HCT116 (cell line): ENCODE measurements at regions not wholly inside any gene's neighbourhood (a gene's known extent, or its start where the extent isn't known, plus 50 kb on each side); places are given as distances from the start of the nearest gene placed in this dataset.

Experiments
- ATAC-seq: fragments of 200-7000 bp; cut with Tn5 transposase; 2 replicates; pipeline ENCODE4 v1.9.1; 2020; ENCODE audit warnings: mild to moderate bottlenecking, moderate library complexity
- BruUV-seq: library from RNA; stranded (reverse); fragments of 400-500 nt; replicated peaks from 2 replicates; lab custom pipeline; 2021; lab: Mats Ljungman, UMichigan
- CTCF ChIA-PET: fragments of 300-600 bp; sonication (Branson Sonifier 250); formaldehyde crosslinking; loops from one replicate; lab custom pipeline; 2021; ENCODE audit warnings: antibody characterized with exemption; lab: Charles Lee
- POLR2A ChIA-PET: fragments of 300-600, 350-600 bp; sonication (Branson Sonifier 250); formaldehyde crosslinking; loops from one replicate; lab custom pipeline; 2021; ENCODE audit warnings: antibody characterized with exemption; lab: Charles Lee
- RAD21 ChIA-PET, 2 experiments: fragments of 300-600 bp; sonication (Branson Sonifier 250); formaldehyde crosslinking; loops; one replicate each; lab custom pipeline; 2023; ENCODE audit warnings: low total read pairs in 2 of 2; ENCODE audit not compliant: uncharacterized antibody in 2 of 2, unreplicated experiment in 2 of 2, low non-redundant PET in 1 of 2; lab: Charles Lee
- DNase-seq: peaks from one replicate; pipeline ENCODE4 v3.0.0-alpha.2; 2010; ENCODE audit warnings: low read depth, low spot score
- H2AFZ ChIP-seq: fragments of 200-600 bp; shearing (Covaris generic), sonication (generic); 2 replicates; pipeline ENCODE4 v1.6.1; 2017; ENCODE audit warnings: low read depth, mixed run types, mixed read lengths, antibody characterized with exemption, low read length; ENCODE audit not compliant: poor library complexity, severe bottlenecking
- H3K27ac ChIP-seq: 2 replicates; pipeline ENCODE4 v1.5.1; 2012; ENCODE audit warnings: low read depth, low read length
- H3K27me3 ChIP-seq: fragments of 200-600 bp; sonication (generic); 2 replicates; pipeline ENCODE4 v1.6.1; 2016; ENCODE audit warnings: mixed run types, low read length, mixed read lengths; ENCODE audit not compliant: insufficient read depth
- H3K36me3 ChIP-seq, 2 experiments: fragments of 200-500 bp in 1 of 2; fragments of 200-600 bp in 1 of 2; sonication (Bioruptor generic) in 1 of 2; sonication (generic) in 1 of 2; 2 replicates each; pipeline versions ENCODE4 v1.5.1 to v1.6.1; 2014 to 2016; ENCODE audit warnings: low read length in 2 of 2, inconsistent platforms in 1 of 2, mixed read lengths in 1 of 2, mixed run types in 1 of 2; ENCODE audit not compliant: insufficient read depth in 2 of 2, control insufficient read depth in 1 of 2
- H3K4me1 ChIP-seq, 2 experiments: fragments of 200-600 bp in 1 of 2; sonication (generic) in 1 of 2; 2 replicates each; pipeline versions ENCODE4 v1.5.1 to v1.6.1; 2012 to 2017; ENCODE audit warnings: low read length in 2 of 2, inconsistent platforms in 1 of 2, mild to moderate bottlenecking in 1 of 2, mixed read lengths in 1 of 2, mixed run types in 1 of 2, moderate library complexity in 1 of 2; ENCODE audit not compliant: insufficient read depth in 2 of 2, control insufficient read depth in 1 of 2
- H3K4me2 ChIP-seq: fragments of 200-600 bp; sonication (generic); 2 replicates; pipeline ENCODE4 v1.6.1; 2017; ENCODE audit warnings: mixed run types, low read length, mixed read lengths
- H3K4me3 ChIP-seq, 2 experiments: fragments of 200-600 bp in 1 of 2; sonication (generic) in 1 of 2; replicated peaks in 1 of 2; 2 replicates each; pipeline ENCODE4 v1.5.1; 2011 to 2016; ENCODE audit warnings: low read length in 2 of 2, control low read depth in 1 of 2, low read depth in 1 of 2, mild to moderate bottlenecking in 1 of 2, mixed read lengths in 1 of 2, mixed run types in 1 of 2
- H3K79me2 ChIP-seq: fragments of 200-600 bp; sonication (generic); 2 replicates; pipeline ENCODE4 v1.6.1; 2017; ENCODE audit warnings: mild to moderate bottlenecking, mixed run types, low read length, moderate library complexity, mixed read lengths; ENCODE audit not compliant: insufficient read depth
- H3K9ac ChIP-seq: fragments of 200-600 bp; sonication (generic); 2 replicates; pipeline ENCODE4 v1.6.1; 2016; ENCODE audit warnings: low read length, mixed read lengths
- H3K9me2 ChIP-seq: fragments of 200-600 bp; sonication (generic), shearing (Covaris generic); 2 replicates; pipeline ENCODE4 v1.6.1; 2017; ENCODE audit warnings: mixed run types, mild to moderate bottlenecking, moderate library complexity; ENCODE audit not compliant: insufficient read depth
- H3K9me3 ChIP-seq, 2 experiments: fragments of 200-500 bp in 1 of 2; fragments of 200-600 bp in 1 of 2; sonication (Bioruptor generic) in 1 of 2; sonication (generic) in 1 of 2; 2 replicates each; pipeline ENCODE4 v1.6.1; 2014 to 2017; ENCODE audit warnings: low read length in 2 of 2, mixed read lengths in 2 of 2, inconsistent platforms in 1 of 2, low read depth in 1 of 2, mild to moderate bottlenecking in 1 of 2, mixed run types in 1 of 2, moderate library complexity in 1 of 2; ENCODE audit not compliant: control insufficient read depth in 1 of 2, insufficient read depth in 1 of 2
- H4K20me1 ChIP-seq: fragments of 200-600 bp; sonication (generic), shearing (Covaris generic); 2 replicates; pipeline ENCODE4 v1.6.1; 2017; ENCODE audit warnings: mixed run types, mild to moderate bottlenecking, moderate library complexity; ENCODE audit not compliant: insufficient read depth
- CBX3 ChIP-seq: IDR thresholded peaks from 2 replicates; pipeline ENCODE4 v1.6.1; 2012; ENCODE audit warnings: low read depth
- CEBPB ChIP-seq: IDR thresholded peaks from 2 replicates; pipeline ENCODE4 v1.6.1; 2012; ENCODE audit warnings: low read depth
- EGR1 ChIP-seq: IDR thresholded peaks from 2 replicates; pipeline ENCODE4 v1.6.1; 2012; ENCODE audit warnings: low read depth
- ELF1 ChIP-seq: IDR thresholded peaks from 2 replicates; pipeline ENCODE4 v1.6.1; 2012; ENCODE audit warnings: low read depth, borderline replicate concordance
- EZH2 ChIP-seq: fragments of 200-600 bp; sonication (generic); IDR thresholded peaks from 2 replicates; pipeline ENCODE4 v1.6.1; 2017; ENCODE audit warnings: antibody characterized with exemption, mixed run types
- EZH2phosphoT487 ChIP-seq: fragments of 200-600 bp; IDR thresholded peaks from 2 replicates; pipeline ENCODE4 v1.6.1; 2018; ENCODE audit warnings: antibody characterized with exemption, borderline replicate concordance
- FOSL1 ChIP-seq: IDR thresholded peaks from 2 replicates; pipeline ENCODE4 v1.6.1; 2012; ENCODE audit warnings: low read depth
- JUND ChIP-seq: IDR thresholded peaks from 2 replicates; pipeline ENCODE4 v1.6.1; 2012
- POLR2A ChIP-seq: IDR thresholded peaks from 2 replicates; pipeline ENCODE4 v1.7.0; 2011; ENCODE audit warnings: borderline replicate concordance; ENCODE audit not compliant: insufficient read depth, insufficient read length; ENCODE audit errors: extremely low read depth
- RAD21 ChIP-seq: IDR thresholded peaks from 2 replicates; pipeline ENCODE4 v1.6.1; 2012; ENCODE audit warnings: low read depth, mild to moderate bottlenecking
- SP1 ChIP-seq: IDR thresholded peaks from 2 replicates; pipeline ENCODE4 v1.6.1; 2012; ENCODE audit warnings: low read depth
- TCF7L2 ChIP-seq: IDR thresholded peaks from 2 replicates; pipeline ENCODE4 v1.7.0; 2011; ENCODE audit warnings: borderline replicate concordance, inconsistent platforms; ENCODE audit not compliant: insufficient read depth, insufficient read length; ENCODE audit errors: extremely low read depth
- YY1 ChIP-seq: IDR thresholded peaks from 2 replicates; pipeline ENCODE4 v1.6.1; 2011; ENCODE audit warnings: low read length, low read depth, moderate library complexity, mild to moderate bottlenecking; ENCODE audit not compliant: insufficient replicate concordance; ENCODE audit errors: extremely low read depth
- ZBTB33 ChIP-seq: IDR thresholded peaks from 2 replicates; pipeline ENCODE4 v1.6.1; 2011; ENCODE audit warnings: mild to moderate bottlenecking, low read length, moderate library complexity; ENCODE audit not compliant: insufficient replicate concordance; ENCODE audit errors: extremely low read depth
- ZFX ChIP-seq: fragments of 450-650 bp; IDR thresholded peaks from 2 replicates; pipeline ENCODE4 v1.6.1; 2017
- intact Hi-C: fragments of 100-400 bp; cut with micrococcal nuclease; formaldehyde crosslinking; loops from 2 replicates; pipeline ENCODE4 v1.10.0; 2022
- TF ChIP-seq, protein P1 (sequence below), 3 experiments: fragments of 200-600 bp in 1 of 3; sonication (generic) in 1 of 3; IDR thresholded peaks in 2 of 3; conservative IDR thresholded peaks in 1 of 3; 2 replicates each; pipeline ENCODE4 v1.5.1; 2012 to 2017; ENCODE audit warnings: low read depth in 2 of 3, low read length in 2 of 3, antibody characterized with exemption in 1 of 3, borderline replicate concordance in 1 of 3, control low read depth in 1 of 3, mild to moderate bottlenecking in 1 of 3, mixed read lengths in 1 of 3, mixed run types in 1 of 3, moderate library complexity in 1 of 3; ENCODE audit not compliant: insufficient read depth in 1 of 3

GRCh38 chr10:27445070-27445469 is 59.0 kb upstream of the RAB18 start:
- no TSS peak for BruUV-seq

GRCh38 chr10:27440478-27440877 is 63.6 kb upstream of the RAB18 start:
- H3K36me3 ChIP-seq: no peaks in the 10 kb centered on the region
- H4K20me1 ChIP-seq: no peaks in the 10 kb centered on the region
- no TSS peak for BruUV-seq
- no peaks in the 10 kb centered on the region for H3K4me1 ChIP-seq
- H3K27me3 ChIP-seq: no peaks in the 10 kb centered on the region
- no peaks in the 10 kb centered on the region for H3K79me2 ChIP-seq
- DNase-seq (no peak), ATAC-seq (no peak)
- no peak overlapping the region for H3K4me3 ChIP-seq
- no peak overlapping the region for H2AFZ ChIP-seq
- no peak for TF ChIP-seq SP1
- TF ChIP-seq YY1: no peak
- no peak for TF ChIP-seq JUND
- TF ChIP-seq CEBPB: no peak
- TF ChIP-seq POLR2A: no peak
- no peak for TF ChIP-seq RAD21
- no peak for TF ChIP-seq TCF7L2
- TF ChIP-seq ZBTB33: no peak
- no peak for TF ChIP-seq CBX3
- no peak for TF ChIP-seq ZFX
- TF ChIP-seq EGR1: no peak
- no peak for TF ChIP-seq EZH2phosphoT487
- no peak for TF ChIP-seq EZH2
- ChIA-PET RAD21 (no interaction called here), CTCF (no interaction called here), POLR2A (no interaction called here)
- H3K9me2 ChIP-seq: no peaks in the 10 kb centered on the region
- H3K4me2 ChIP-seq: no peak overlapping the region
- no peak overlapping the region for H3K27ac ChIP-seq
- no peaks in the 10 kb centered on the region for H3K9me3 ChIP-seq
- no peak overlapping the region for H3K9ac ChIP-seq
- intact Hi-C loops: no loop called here

More at GRCh38 chr10:27445070-27445469, 59.0 kb upstream of the RAB18 start:
- CTCF ChIA-PET: no interaction called here
- no peak for ATAC-seq
- intact Hi-C loops: loop anchor here (5.0 kb wide), 1 partner anchor 797 kb away; no protein-coding TSS in a partner anchor
- H3K79me2 ChIP-seq: no peaks in the 10 kb centered on the region
- no peak overlapping the region for H3K4me3 ChIP-seq
- no peak overlapping the region for H3K27ac ChIP-seq
- TF ChIP-seq, protein P1, sequence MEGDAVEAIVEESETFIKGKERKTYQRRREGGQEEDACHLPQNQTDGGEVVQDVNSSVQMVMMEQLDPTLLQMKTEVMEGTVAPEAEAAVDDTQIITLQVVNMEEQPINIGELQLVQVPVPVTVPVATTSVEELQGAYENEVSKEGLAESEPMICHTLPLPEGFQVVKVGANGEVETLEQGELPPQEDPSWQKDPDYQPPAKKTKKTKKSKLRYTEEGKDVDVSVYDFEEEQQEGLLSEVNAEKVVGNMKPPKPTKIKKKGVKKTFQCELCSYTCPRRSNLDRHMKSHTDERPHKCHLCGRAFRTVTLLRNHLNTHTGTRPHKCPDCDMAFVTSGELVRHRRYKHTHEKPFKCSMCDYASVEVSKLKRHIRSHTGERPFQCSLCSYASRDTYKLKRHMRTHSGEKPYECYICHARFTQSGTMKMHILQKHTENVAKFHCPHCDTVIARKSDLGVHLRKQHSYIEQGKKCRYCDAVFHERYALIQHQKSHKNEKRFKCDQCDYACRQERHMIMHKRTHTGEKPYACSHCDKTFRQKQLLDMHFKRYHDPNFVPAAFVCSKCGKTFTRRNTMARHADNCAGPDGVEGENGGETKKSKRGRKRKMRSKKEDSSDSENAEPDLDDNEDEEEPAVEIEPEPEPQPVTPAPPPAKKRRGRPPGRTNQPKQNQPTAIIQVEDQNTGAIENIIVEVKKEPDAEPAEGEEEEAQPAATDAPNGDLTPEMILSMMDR (IDR thresholded peaks at IDR 0.05 in 2 of 3, conservative IDR thresholded peaks at IDR 0.05 in 1 of 3; ENCODE audit: borderline replicate concordance in 1 of 3, insufficient read depth in 1 of 3, low read depth in 2 of 3, low read length in 2 of 3): no peak
- no peak for TF ChIP-seq FOSL1
- no peak for TF ChIP-seq SP1
- TF ChIP-seq ELF1: no peak
- no peak for TF ChIP-seq EZH2phosphoT487
- H3K27me3 ChIP-seq: no peaks in the 10 kb centered on the region
- RAD21 ChIA-PET: interaction anchor here in 1 of 2 experiments (0.6 kb wide), 1 partner anchor 46 kb away, joined by 3 read pairs; no protein-coding TSS in a partner anchor
- peak overlapping the region; percentile 90 for H2AFZ ChIP-seq
- no peak for DNase-seq
- H3K4me2 ChIP-seq: no peak overlapping the region
- H3K9me3 ChIP-seq: no peaks in the 10 kb centered on the region
- H3K9ac ChIP-seq: no peak overlapping the region
- no peaks in the 10 kb centered on the region for H3K36me3 ChIP-seq
- no peaks in the 10 kb centered on the region for H4K20me1 ChIP-seq
- no peaks in the 10 kb centered on the region for H3K9me2 ChIP-seq
- H3K4me1 ChIP-seq: peaks cover 9 to 10% of the 10 kb centered on the region in 2 experiments; a peak in 3 of 4 replicates
- POLR2A ChIA-PET: no interaction called here
